H1 (cell line): ENCODE measurements at regions not wholly inside any gene's neighbourhood (a gene's known extent, or its start where the extent isn't known, plus 50 kb on each side); places are given as distances from the start of the nearest gene placed in this dataset.

ENCODE experiments used
- CTCF ChIA-PET: fragments of 300-600 bp; sonication (Branson Sonifier 250); formaldehyde crosslinking; loops from one replicate; lab custom pipeline; 2021; ENCODE audit not compliant: partially characterized antibody; lab: Charles Lee
- POLR2A ChIA-PET: fragments of 300-600 bp; sonication (Branson Sonifier 250); formaldehyde crosslinking; loops from one replicate; lab custom pipeline; 2021; ENCODE audit warnings: inconsistent platforms; ENCODE audit not compliant: partially characterized antibody; lab: Charles Lee
- DNase-seq, 2 experiments: peaks; one replicate each; pipeline versions ENCODE4 v3.0.0 to v3.0.0-alpha.2; 2010 to 2022; ENCODE audit warnings: low spot score in 2 of 2, low read depth in 1 of 2, mixed read lengths in 1 of 2
- FAIRE-seq: peaks from 2 replicates; lab custom pipeline; 2011; peaks lifted over from hg19 to GRCh38; lab: Jason Lieb, UNC
- H2AFZ ChIP-seq: 2 replicates; pipeline ENCODE4 v1.8.1; 2012; ENCODE audit warnings: low read length, inconsistent platforms
- H2AK5ac ChIP-seq: 2 replicates; pipeline ENCODE4 v1.6.1; 2013; ENCODE audit warnings: low read depth, low read length
- H2BK120ac ChIP-seq: replicated peaks from 2 replicates; pipeline ENCODE3; 2013; ENCODE audit warnings: low read depth, low read length, inconsistent platforms
- H2BK12ac ChIP-seq: 2 replicates; pipeline ENCODE4 v1.6.1; 2013; ENCODE audit warnings: low read depth, low read length
- H2BK15ac ChIP-seq: 2 replicates; pipeline ENCODE4 v1.6.1; 2013; ENCODE audit warnings: low read length
- H2BK20ac ChIP-seq: 2 replicates; pipeline ENCODE4 v1.6.1; 2013; ENCODE audit warnings: low read length
- H2BK5ac ChIP-seq: 2 replicates; pipeline ENCODE4 v1.6.1; 2013; ENCODE audit warnings: low read depth, low read length
- H3K14ac ChIP-seq: 2 replicates; pipeline ENCODE4 v1.6.1; 2013; ENCODE audit warnings: inconsistent platforms; ENCODE audit not compliant: insufficient read length
- H3K18ac ChIP-seq: 2 replicates; pipeline ENCODE4 v1.6.1; 2013; ENCODE audit warnings: low read length; ENCODE audit errors: extremely low read depth
- H3K23ac ChIP-seq: 2 replicates; pipeline ENCODE4 v1.6.1; 2013; ENCODE audit warnings: inconsistent platforms; ENCODE audit not compliant: insufficient read length
- H3K23me2 ChIP-seq: 2 replicates; pipeline ENCODE4 v1.6.1; 2013; ENCODE audit warnings: low read depth, low read length
- H3K27ac ChIP-seq: 2 replicates; pipeline ENCODE4 v1.6.1; 2011; ENCODE audit warnings: low read depth, low read length, inconsistent platforms
- H3K27me3 ChIP-seq, 4 experiments: replicated peaks in 1 of 4; 1 replicate in 1 of 4; 2 replicates in 3 of 4; pipeline versions ENCODE4 v1.6.1 to v1.8.1; 2011 to 2013; ENCODE audit warnings: low read length in 3 of 4, mild to moderate bottlenecking in 3 of 4, inconsistent platforms in 2 of 4, mixed read lengths in 2 of 4, moderate library complexity in 1 of 4; ENCODE audit not compliant: control insufficient read depth in 3 of 4, insufficient read depth in 3 of 4; ENCODE audit errors: extremely low read depth in 1 of 4
- H3K36me3 ChIP-seq, 4 experiments: 2 replicates each; pipeline versions ENCODE4 v1.6.1 to v1.8.1; 2011 to 2013; ENCODE audit warnings: mild to moderate bottlenecking in 4 of 4, low read length in 3 of 4, moderate library complexity in 2 of 4, control low read depth in 1 of 4, inconsistent platforms in 1 of 4; ENCODE audit not compliant: insufficient read depth in 4 of 4, control insufficient read depth in 2 of 4
- H3K4ac ChIP-seq: replicated peaks from 2 replicates; pipeline ENCODE3; 2013; ENCODE audit warnings: low read length, low read depth, mixed read lengths, inconsistent platforms; ENCODE audit not compliant: insufficient read length
- H3K4me1 ChIP-seq, 4 experiments: replicated peaks in 1 of 4; 1 replicate in 1 of 4; 2 replicates in 3 of 4; pipeline versions ENCODE4 v1.6.1 to v1.8.1; 2011 to 2013; ENCODE audit warnings: low read length in 3 of 4, inconsistent platforms in 2 of 4, mixed read lengths in 1 of 4; ENCODE audit not compliant: insufficient read depth in 4 of 4, control insufficient read depth in 3 of 4
- H3K4me2 ChIP-seq, 2 experiments: 2 replicates each; pipeline versions ENCODE4 v1.6.1 to v1.8.1; 2011 to 2013; ENCODE audit warnings: low read depth in 2 of 2, low read length in 2 of 2, control low read depth in 1 of 2, inconsistent platforms in 1 of 2, mild to moderate bottlenecking in 1 of 2; ENCODE audit not compliant: insufficient read depth in 1 of 2
- H3K4me3 ChIP-seq, 4 experiments: fragments of 200-600, 300-600 bp in 1 of 4; sonication (generic), shearing (Covaris generic), sonication (Bioruptor Twin) in 1 of 4; 2 replicates each; pipeline versions ENCODE4 v1.5.1 to v1.8.1; 2011 to 2016; ENCODE audit warnings: low read length in 4 of 4, low read depth in 3 of 4, control low read depth in 2 of 4, inconsistent platforms in 2 of 4, mild to moderate bottlenecking in 2 of 4, mixed read lengths in 1 of 4, moderate library complexity in 1 of 4; ENCODE audit not compliant: insufficient read depth in 2 of 4; ENCODE audit errors: extremely low read depth in 1 of 4
- H3K56ac ChIP-seq: replicated peaks from 2 replicates; pipeline ENCODE3; 2013; ENCODE audit warnings: low read depth, mild to moderate bottlenecking, mixed read lengths, low read length, inconsistent platforms; ENCODE audit not compliant: insufficient read length
- H3K79me1 ChIP-seq: 2 replicates; pipeline ENCODE4 v1.6.1; 2013; ENCODE audit warnings: low read depth, low read length, control low read depth
- H3K79me2 ChIP-seq, 2 experiments: 2 replicates each; pipeline versions ENCODE4 v1.6.1 to v1.8.1; 2012 to 2013; ENCODE audit warnings: low read length in 2 of 2, mild to moderate bottlenecking in 2 of 2, inconsistent platforms in 1 of 2; ENCODE audit not compliant: insufficient read depth in 2 of 2, control insufficient read depth in 1 of 2
- H3K9ac ChIP-seq, 4 experiments: replicated peaks in 1 of 4; 1 replicate in 1 of 4; 2 replicates in 3 of 4; pipeline versions ENCODE4 v1.6.1 to v1.8.1; 2011 to 2013; ENCODE audit warnings: low read depth in 3 of 4, low read length in 3 of 4, control low read depth in 2 of 4, mild to moderate bottlenecking in 2 of 4, moderate library complexity in 2 of 4, inconsistent platforms in 1 of 4; ENCODE audit errors: extremely low read depth in 1 of 4
- H3K9me3 ChIP-seq, 2 experiments: 2 replicates each; pipeline versions ENCODE4 v1.6.1 to v1.8.1; 2012 to 2013; ENCODE audit warnings: mild to moderate bottlenecking in 2 of 2, moderate library complexity in 2 of 2, control low read depth in 1 of 2, inconsistent platforms in 1 of 2, low read depth in 1 of 2, low read length in 1 of 2, mixed read lengths in 1 of 2; ENCODE audit not compliant: insufficient read depth in 2 of 2
- H4K20me1 ChIP-seq, 2 experiments: replicated peaks in 1 of 2; 2 replicates each; pipeline versions ENCODE3 to v1.8.1; 2011 to 2013; ENCODE audit warnings: inconsistent platforms in 2 of 2, low read length in 2 of 2, mild to moderate bottlenecking in 1 of 2; ENCODE audit not compliant: insufficient read depth in 2 of 2, control insufficient read depth in 1 of 2
- H4K5ac ChIP-seq: 2 replicates; pipeline ENCODE4 v1.6.1; 2013; ENCODE audit warnings: low read length, low read depth, mixed read lengths, inconsistent platforms; ENCODE audit not compliant: insufficient read length
- H4K8ac ChIP-seq: 2 replicates; pipeline ENCODE4 v1.8.0; 2013; ENCODE audit warnings: mild to moderate bottlenecking, moderate library complexity, low read length, inconsistent platforms; ENCODE audit not compliant: insufficient read depth; ENCODE audit errors: extremely low read depth
- H4K91ac ChIP-seq: replicated peaks from 2 replicates; pipeline ENCODE3; 2013; ENCODE audit warnings: low read length, mixed read lengths, inconsistent platforms; ENCODE audit not compliant: insufficient read length
- ATF2 ChIP-seq: IDR thresholded peaks from 2 replicates; pipeline ENCODE4 v1.6.1; 2012; ENCODE audit warnings: low read length, inconsistent platforms
- CHD2 ChIP-seq: IDR thresholded peaks from 2 replicates; pipeline ENCODE4 v1.6.1; 2012; ENCODE audit warnings: low read length, improper control_type of control experiment
- CTCF ChIP-seq, 3 experiments: IDR thresholded peaks; 1 replicate in 2 of 3; 2 replicates in 1 of 3; pipeline versions ENCODE4 v1.5.1 to v1.6.1; 2011; ENCODE audit warnings: low read length in 3 of 3, mild to moderate bottlenecking in 3 of 3, inconsistent platforms in 2 of 3, low read depth in 1 of 3, moderate library complexity in 1 of 3; ENCODE audit not compliant: insufficient read depth in 1 of 3; ENCODE audit errors: control extremely low read depth in 1 of 3
- KDM5A ChIP-seq: fragments of 200-600 bp; IDR thresholded peaks from 2 replicates; pipeline ENCODE4 v1.7.1; 2012; ENCODE audit warnings: mild to moderate bottlenecking, low read length, inconsistent platforms, mixed read lengths
- MAFK ChIP-seq: IDR thresholded peaks from 2 replicates; pipeline ENCODE4 v1.6.1; 2012; ENCODE audit warnings: low read depth, mild to moderate bottlenecking, improper control_type of control experiment, low read length
- RFX5 ChIP-seq: IDR thresholded peaks from 2 replicates; pipeline ENCODE4 v1.6.1; 2011; ENCODE audit warnings: low read depth, low read length, improper control_type of control experiment, borderline replicate concordance
- SRF ChIP-seq: IDR thresholded peaks from 2 replicates; pipeline ENCODE4 v1.6.1; 2011; ENCODE audit warnings: mild to moderate bottlenecking, low read depth, low read length, moderate library complexity
- TCF12 ChIP-seq: IDR thresholded peaks from 2 replicates; pipeline ENCODE4 v1.6.1; 2011; ENCODE audit warnings: low read depth, mild to moderate bottlenecking, low read length
- ZNF274 ChIP-seq: IDR thresholded peaks from 2 replicates; pipeline ENCODE4 v1.7.0; 2012; ENCODE audit warnings: low read length, borderline replicate concordance; ENCODE audit errors: extremely low read depth
- WGBS, 2 experiments: shearing (Covaris generic) in 1 of 2; methylation state at CpG; one replicate each; pipeline versions ENCODE4 v1.1.6 to v1.1.7; 2013 to 2015; ENCODE audit warnings: low lambda C conversion rate in 2 of 2, mixed read lengths in 2 of 2, inconsistent platforms in 1 of 2, low coverage in 1 of 2, missing lambda C conversion rate in 1 of 2; ENCODE audit not compliant: insufficient replicate concordance in 2 of 2, insufficient coverage in 1 of 2, insufficient read length in 1 of 2; ENCODE audit errors: extremely low coverage in 1 of 2, missing lambda C conversion rate in 1 of 2; 5-methylcytosine and 5-hydroxymethylcytosine counted together

GRCh38 chr13:40101708-40102359 is 446.4 kb downstream of the COG6 start:
- Histone ChIP-seq H3K23ac (no peak overlapping the region), H3K4me3 (no peak overlapping the region), H3K9me3 (peaks cover 7 to 11% of the 10 kb centered on the region in 2 experiments), H2BK15ac (no peak overlapping the region), H3K4ac (no peak overlapping the region), H3K4me2 (no peak overlapping the region), H2AK5ac (no peak overlapping the region), H3K27me3 (no peaks in the 10 kb centered on the region), H2BK120ac (no peak overlapping the region), H3K23me2 (no peaks in the 10 kb centered on the region), H4K5ac (no peak overlapping the region), H3K4me1 (peaks cover 0 to 4% (median 3%) of the 10 kb centered on the region in 4 experiments; a peak in 2 of 7 replicates), H2BK5ac (no peak overlapping the region), H3K27ac (no peak overlapping the region), H2BK12ac (no peak overlapping the region), H4K20me1 (no peaks in the 10 kb centered on the region), H4K8ac (no peak overlapping the region; the same call in 1 of the 2 replicates), H3K9ac (no peak overlapping the region), H3K79me2 (no peaks in the 10 kb centered on the region), H3K36me3 (no peaks in the 10 kb centered on the region), H3K56ac (no peak overlapping the region), H3K18ac (no peak overlapping the region), H2BK20ac (no peak overlapping the region), H3K79me1 (no peaks in the 10 kb centered on the region), H3K14ac (no peak overlapping the region), H4K91ac (no peak overlapping the region), H2AFZ (no peak overlapping the region)
- no peak for FAIRE-seq
- DNase-seq, result no peak
- ChIA-PET CTCF (interaction anchor here (0.5 to 1.0 kb wide), 2 partner anchors 72 to 159 kb away, joined by 3 read pairs; no protein-coding TSS in a partner anchor), POLR2A (interaction anchor here (0.9 to 1.3 kb wide), 2 partner anchors 8 to 120 kb away, joined by 3 to 5 read pairs; no protein-coding TSS in a partner anchor)
- 94% methylated on average over 3 of the region's 3 CpGs; no CpG with 5 or more reads in 1 of the 2 experiments for WGBS, 2 experiments
- TF ChIP-seq ATF2, result no peak
- no peak for TF ChIP-seq TCF12
- TF ChIP-seq ZNF274, result no peak
- no peak for TF ChIP-seq KDM5A
- TF ChIP-seq CTCF (IDR thresholded peaks at IDR 0.05; ENCODE audit: control extremely low read depth in 1 of 3, insufficient read depth in 1 of 3, low read depth in 1 of 3, low read length in 3 of 3), result no peak
- no peak for TF ChIP-seq MAFK
- no peak for TF ChIP-seq RFX5
- TF ChIP-seq CHD2, result no peak
- TF ChIP-seq SRF, result no peak
